ENCODE measurements at regions not wholly inside any gene's neighbourhood (a gene's known extent, or its start where the extent isn't known, plus 50 kb on each side); places are given as distances from the start of the nearest gene placed in this dataset.
A peak's percentile ranks its signal among the peaks of the same experiment; 100 is the strongest.

DNA sequence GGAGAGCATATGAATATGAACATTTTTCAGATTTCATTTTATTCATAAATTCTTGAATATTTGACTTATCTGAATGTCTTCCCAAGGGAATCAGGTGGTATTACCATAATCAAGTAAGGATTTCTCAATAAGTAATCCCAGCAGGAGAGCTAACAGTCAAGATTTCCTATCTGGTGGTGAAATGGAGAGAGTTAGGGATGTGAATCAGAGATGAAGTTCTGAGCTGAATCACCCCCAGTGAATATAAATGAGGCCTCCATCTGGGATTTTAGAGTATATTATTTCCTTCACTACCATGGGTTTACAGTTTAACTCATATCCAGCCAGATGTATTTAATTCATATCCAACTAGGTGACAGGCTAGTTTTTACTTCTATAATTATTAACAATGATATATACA is 61.5 kb upstream of the RGS2 start (continued):
- TF ChIP-seq, protein P1, sequence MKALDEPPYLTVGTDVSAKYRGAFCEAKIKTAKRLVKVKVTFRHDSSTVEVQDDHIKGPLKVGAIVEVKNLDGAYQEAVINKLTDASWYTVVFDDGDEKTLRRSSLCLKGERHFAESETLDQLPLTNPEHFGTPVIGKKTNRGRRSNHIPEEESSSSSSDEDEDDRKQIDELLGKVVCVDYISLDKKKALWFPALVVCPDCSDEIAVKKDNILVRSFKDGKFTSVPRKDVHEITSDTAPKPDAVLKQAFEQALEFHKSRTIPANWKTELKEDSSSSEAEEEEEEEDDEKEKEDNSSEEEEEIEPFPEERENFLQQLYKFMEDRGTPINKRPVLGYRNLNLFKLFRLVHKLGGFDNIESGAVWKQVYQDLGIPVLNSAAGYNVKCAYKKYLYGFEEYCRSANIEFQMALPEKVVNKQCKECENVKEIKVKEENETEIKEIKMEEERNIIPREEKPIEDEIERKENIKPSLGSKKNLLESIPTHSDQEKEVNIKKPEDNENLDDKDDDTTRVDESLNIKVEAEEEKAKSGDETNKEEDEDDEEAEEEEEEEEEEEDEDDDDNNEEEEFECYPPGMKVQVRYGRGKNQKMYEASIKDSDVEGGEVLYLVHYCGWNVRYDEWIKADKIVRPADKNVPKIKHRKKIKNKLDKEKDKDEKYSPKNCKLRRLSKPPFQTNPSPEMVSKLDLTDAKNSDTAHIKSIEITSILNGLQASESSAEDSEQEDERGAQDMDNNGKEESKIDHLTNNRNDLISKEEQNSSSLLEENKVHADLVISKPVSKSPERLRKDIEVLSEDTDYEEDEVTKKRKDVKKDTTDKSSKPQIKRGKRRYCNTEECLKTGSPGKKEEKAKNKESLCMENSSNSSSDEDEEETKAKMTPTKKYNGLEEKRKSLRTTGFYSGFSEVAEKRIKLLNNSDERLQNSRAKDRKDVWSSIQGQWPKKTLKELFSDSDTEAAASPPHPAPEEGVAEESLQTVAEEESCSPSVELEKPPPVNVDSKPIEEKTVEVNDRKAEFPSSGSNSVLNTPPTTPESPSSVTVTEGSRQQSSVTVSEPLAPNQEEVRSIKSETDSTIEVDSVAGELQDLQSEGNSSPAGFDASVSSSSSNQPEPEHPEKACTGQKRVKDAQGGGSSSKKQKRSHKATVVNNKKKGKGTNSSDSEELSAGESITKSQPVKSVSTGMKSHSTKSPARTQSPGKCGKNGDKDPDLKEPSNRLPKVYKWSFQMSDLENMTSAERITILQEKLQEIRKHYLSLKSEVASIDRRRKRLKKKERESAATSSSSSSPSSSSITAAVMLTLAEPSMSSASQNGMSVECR (CRISPR knock-in tag; IDR thresholded peaks at IDR 0.05) = no peak
- no peak for TF ChIP-seq ZC3H4 (CRISPR knock-in tag; IDR thresholded peaks at IDR 0.05; ENCODE audit: borderline replicate concordance)
- TF ChIP-seq TEAD4 (IDR thresholded peaks at IDR 0.05; ENCODE audit: low read length) = no peak
- no peak for TF ChIP-seq TEAD4 (CRISPR knock-in tag; IDR thresholded peaks at IDR 0.05; ENCODE audit: borderline replicate concordance)

DNA sequence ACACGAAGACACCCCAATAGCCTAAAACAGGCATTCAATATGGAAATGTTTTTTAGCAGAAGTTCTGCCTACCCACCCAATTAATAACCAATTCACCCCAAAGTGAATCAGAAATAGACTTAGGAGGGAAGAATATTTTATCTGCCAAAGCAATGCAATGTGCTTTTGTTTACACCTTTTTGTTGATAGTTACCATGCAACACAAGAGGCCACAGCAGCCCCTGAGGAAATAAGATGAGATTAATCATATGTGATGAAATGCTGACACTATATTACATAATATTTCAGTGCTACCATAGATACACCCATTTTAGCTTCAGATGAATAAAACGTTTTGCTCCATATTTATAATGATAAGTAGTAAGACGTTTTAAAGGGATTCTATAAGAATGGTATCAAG is 60.9 kb upstream of the RGS2 start:
- Histone ChIP-seq H3K9me3 (replicated peaks; ENCODE audit: control insufficient read depth, insufficient read depth, low read depth, low read length) (no peaks in the 10 kb centered on the region), H3K27ac (ENCODE audit: extremely low read depth, low read depth, low read length) (no peak overlapping the region), H2AFZ (ENCODE audit: low read depth, low read length) (no peak overlapping the region), H3K4me3 (no peak overlapping the region), H3K4me1 (replicated peaks in 1 of 2; ENCODE audit: control insufficient read depth in 2 of 2, insufficient read depth in 2 of 2, low read length in 2 of 2) (no peaks in the 10 kb centered on the region; a peak in 1 of 5 replicates), H4K20me1 (replicated peaks; ENCODE audit: control insufficient read depth, insufficient read depth, low read length) (no peaks in the 10 kb centered on the region), H3K36me3 (ENCODE audit: control insufficient read depth, insufficient read depth, low read length) (no peaks in the 10 kb centered on the region), H3K4me2 (ENCODE audit: insufficient read depth, low read length) (no peak overlapping the region), H3K79me2 (ENCODE audit: control insufficient read depth, insufficient read depth, low read length) (no peaks in the 10 kb centered on the region), H3K9ac (ENCODE audit: insufficient read depth in 1 of 2, low read depth in 2 of 2, low read length in 2 of 2) (no peak overlapping the region), H3K9me1 (ENCODE audit: control insufficient read depth, insufficient read depth, low read length) (no peaks in the 10 kb centered on the region), H3K27me3 (ENCODE audit: control insufficient read depth in 2 of 2, insufficient read depth in 2 of 2, low read length in 2 of 2) (no peaks in the 10 kb centered on the region)
- ATAC-seq (no peak), FAIRE-seq (no peak), DNase-seq (ENCODE audit: extremely low read depth in 1 of 4, low spot score in 3 of 4) (no peak)
- 0% methylated on average over 3 of the region's 3 CpGs for WGBS (ENCODE audit: insufficient coverage, low coverage, missing lambda C conversion rate)
- intact Hi-C loops (cut with micrococcal nuclease) (no loop called here), in situ Hi-C loops (cut with MboI) (no loop called here)
- ChIA-PET POLR2A (no interaction called here), CTCF (ENCODE audit: low intra/inter-chr PET ratio) (interaction anchor here (0.6 kb wide), 1 partner anchor 34 kb away, joined by 3 read pairs; no protein-coding TSS in a partner anchor)
- BruUV-seq (replicated peaks) = no TSS peak
- peak; percentile 53; the same call in 1 of the 2 replicates for TF ChIP-seq FOXJ2 (tag; IDR thresholded peaks at IDR 0.05)
- TF ChIP-seq, protein P2, sequence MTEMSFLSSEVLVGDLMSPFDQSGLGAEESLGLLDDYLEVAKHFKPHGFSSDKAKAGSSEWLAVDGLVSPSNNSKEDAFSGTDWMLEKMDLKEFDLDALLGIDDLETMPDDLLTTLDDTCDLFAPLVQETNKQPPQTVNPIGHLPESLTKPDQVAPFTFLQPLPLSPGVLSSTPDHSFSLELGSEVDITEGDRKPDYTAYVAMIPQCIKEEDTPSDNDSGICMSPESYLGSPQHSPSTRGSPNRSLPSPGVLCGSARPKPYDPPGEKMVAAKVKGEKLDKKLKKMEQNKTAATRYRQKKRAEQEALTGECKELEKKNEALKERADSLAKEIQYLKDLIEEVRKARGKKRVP (CRISPR knock-in tag; IDR thresholded peaks at IDR 0.05) = 0 out of 2 replicates have a peak, but pooled peaks have one; percentile 28
- TF ChIP-seq MYBL2 (IDR thresholded peaks at IDR 0.05; ENCODE audit: low read depth) = no peak
- no peak for TF ChIP-seq MYBL2 (CRISPR knock-in tag; IDR thresholded peaks at IDR 0.05; ENCODE audit: borderline replicate concordance)
- TF ChIP-seq, protein P3, sequence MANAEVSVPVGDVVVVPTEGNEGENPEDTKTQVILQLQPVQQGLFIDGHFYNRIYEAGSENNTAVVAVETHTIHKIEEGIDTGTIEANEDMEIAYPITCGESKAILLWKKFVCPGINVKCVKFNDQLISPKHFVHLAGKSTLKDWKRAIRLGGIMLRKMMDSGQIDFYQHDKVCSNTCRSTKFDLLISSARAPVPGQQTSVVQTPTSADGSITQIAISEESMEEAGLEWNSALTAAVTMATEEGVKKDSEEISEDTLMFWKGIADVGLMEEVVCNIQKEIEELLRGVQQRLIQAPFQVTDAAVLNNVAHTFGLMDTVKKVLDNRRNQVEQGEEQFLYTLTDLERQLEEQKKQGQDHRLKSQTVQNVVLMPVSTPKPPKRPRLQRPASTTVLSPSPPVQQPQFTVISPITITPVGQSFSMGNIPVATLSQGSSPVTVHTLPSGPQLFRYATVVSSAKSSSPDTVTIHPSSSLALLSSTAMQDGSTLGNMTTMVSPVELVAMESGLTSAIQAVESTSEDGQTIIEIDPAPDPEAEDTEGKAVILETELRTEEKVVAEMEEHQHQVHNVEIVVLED (CRISPR knock-in tag; IDR thresholded peaks at IDR 0.05) = no peak
- no peak for TF ChIP-seq FOXA1 (IDR thresholded peaks at IDR 0.05; ENCODE audit: borderline replicate concordance)
- no peak for TF ChIP-seq ZNF408 (CRISPR knock-in tag; IDR thresholded peaks at IDR 0.05; ENCODE audit: low read depth)
- TF ChIP-seq EWSR1 (IDR thresholded peaks at IDR 0.05; ENCODE audit: borderline replicate concordance, low read depth, partially characterized antibody) = no peak
- TF ChIP-seq PHB (CRISPR knock-in tag; IDR thresholded peaks at IDR 0.05) = no peak
- TF ChIP-seq CEBPB (tag; IDR thresholded peaks at IDR 0.05) = peak; percentile 43; the same call in 1 of the 2 replicates
- no peak for TF ChIP-seq CEBPG (CRISPR knock-in tag; IDR thresholded peaks at IDR 0.05)
- peak; percentile 78 to 88 for TF ChIP-seq CEBPG (tag; conservative IDR thresholded peaks at IDR 0.05 in 1 of 2, IDR thresholded peaks at IDR 0.05 in 1 of 2)

All from K562 (cell line).